ENCODE measurements at regions not wholly inside any gene's neighbourhood (a gene's known extent, or its start where the extent isn't known, plus 50 kb on each side); places are given as distances from the start of the nearest gene placed in this dataset.

GRCh38 chr13:72514146-72514545 lies 213.3 kb downstream of the MZT1 start:
- no peak overlapping the region for H3K27ac ChIP-seq (replicated peaks)
- H3K27me3 ChIP-seq (ENCODE audit: insufficient read depth, poor library complexity, severe bottlenecking): no peaks in the 10 kb centered on the region
- TF ChIP-seq, protein P1, sequence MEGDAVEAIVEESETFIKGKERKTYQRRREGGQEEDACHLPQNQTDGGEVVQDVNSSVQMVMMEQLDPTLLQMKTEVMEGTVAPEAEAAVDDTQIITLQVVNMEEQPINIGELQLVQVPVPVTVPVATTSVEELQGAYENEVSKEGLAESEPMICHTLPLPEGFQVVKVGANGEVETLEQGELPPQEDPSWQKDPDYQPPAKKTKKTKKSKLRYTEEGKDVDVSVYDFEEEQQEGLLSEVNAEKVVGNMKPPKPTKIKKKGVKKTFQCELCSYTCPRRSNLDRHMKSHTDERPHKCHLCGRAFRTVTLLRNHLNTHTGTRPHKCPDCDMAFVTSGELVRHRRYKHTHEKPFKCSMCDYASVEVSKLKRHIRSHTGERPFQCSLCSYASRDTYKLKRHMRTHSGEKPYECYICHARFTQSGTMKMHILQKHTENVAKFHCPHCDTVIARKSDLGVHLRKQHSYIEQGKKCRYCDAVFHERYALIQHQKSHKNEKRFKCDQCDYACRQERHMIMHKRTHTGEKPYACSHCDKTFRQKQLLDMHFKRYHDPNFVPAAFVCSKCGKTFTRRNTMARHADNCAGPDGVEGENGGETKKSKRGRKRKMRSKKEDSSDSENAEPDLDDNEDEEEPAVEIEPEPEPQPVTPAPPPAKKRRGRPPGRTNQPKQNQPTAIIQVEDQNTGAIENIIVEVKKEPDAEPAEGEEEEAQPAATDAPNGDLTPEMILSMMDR (IDR thresholded peaks at IDR 0.05; ENCODE audit: insufficient read depth, low read length): no peak
- TF ChIP-seq GABPA (IDR thresholded peaks at IDR 0.05; ENCODE audit: low read depth): no peak
- TF ChIP-seq SPI1 (IDR thresholded peaks at IDR 0.05; ENCODE audit: borderline replicate concordance, low read depth): no peak
- TF ChIP-seq POLR2AphosphoS5 (IDR thresholded peaks at IDR 0.05; ENCODE audit: low read depth): no peak
- TF ChIP-seq, protein P2, sequence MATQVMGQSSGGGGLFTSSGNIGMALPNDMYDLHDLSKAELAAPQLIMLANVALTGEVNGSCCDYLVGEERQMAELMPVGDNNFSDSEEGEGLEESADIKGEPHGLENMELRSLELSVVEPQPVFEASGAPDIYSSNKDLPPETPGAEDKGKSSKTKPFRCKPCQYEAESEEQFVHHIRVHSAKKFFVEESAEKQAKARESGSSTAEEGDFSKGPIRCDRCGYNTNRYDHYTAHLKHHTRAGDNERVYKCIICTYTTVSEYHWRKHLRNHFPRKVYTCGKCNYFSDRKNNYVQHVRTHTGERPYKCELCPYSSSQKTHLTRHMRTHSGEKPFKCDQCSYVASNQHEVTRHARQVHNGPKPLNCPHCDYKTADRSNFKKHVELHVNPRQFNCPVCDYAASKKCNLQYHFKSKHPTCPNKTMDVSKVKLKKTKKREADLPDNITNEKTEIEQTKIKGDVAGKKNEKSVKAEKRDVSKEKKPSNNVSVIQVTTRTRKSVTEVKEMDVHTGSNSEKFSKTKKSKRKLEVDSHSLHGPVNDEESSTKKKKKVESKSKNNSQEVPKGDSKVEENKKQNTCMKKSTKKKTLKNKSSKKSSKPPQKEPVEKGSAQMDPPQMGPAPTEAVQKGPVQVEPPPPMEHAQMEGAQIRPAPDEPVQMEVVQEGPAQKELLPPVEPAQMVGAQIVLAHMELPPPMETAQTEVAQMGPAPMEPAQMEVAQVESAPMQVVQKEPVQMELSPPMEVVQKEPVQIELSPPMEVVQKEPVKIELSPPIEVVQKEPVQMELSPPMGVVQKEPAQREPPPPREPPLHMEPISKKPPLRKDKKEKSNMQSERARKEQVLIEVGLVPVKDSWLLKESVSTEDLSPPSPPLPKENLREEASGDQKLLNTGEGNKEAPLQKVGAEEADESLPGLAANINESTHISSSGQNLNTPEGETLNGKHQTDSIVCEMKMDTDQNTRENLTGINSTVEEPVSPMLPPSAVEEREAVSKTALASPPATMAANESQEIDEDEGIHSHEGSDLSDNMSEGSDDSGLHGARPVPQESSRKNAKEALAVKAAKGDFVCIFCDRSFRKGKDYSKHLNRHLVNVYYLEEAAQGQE (IDR thresholded peaks at IDR 0.05; ENCODE audit: insufficient replicate concordance, low read depth): no peak
- H3K4me3 ChIP-seq (replicated peaks; ENCODE audit: insufficient read depth, low read length): no peak overlapping the region
- DNase-seq (ENCODE audit: low read depth in 1 of 2, low spot score in 1 of 2): no peak

DNA sequence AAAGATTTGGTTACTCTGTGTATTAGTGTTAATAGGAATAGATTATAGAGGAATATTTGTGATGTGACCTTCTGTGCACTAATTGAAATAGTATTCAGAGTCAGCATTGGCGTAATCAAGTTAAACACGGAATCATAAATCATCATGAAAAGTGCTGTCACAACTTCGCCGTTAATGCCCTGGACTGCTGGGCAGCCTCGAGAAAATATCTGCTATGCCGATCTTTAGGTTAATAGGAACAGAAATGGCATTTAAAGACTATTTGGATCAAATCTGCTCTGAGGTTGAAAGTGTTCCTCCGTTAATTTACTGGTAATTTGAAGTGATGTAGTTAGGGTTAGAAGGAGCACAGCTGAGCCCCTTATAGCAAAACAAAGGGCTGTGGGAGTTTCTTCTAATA lies 219.0 kb downstream of the MZT1 start:
- TF ChIP-seq SPI1 (IDR thresholded peaks at IDR 0.05; ENCODE audit: borderline replicate concordance, low read depth) (no peak), GABPA (IDR thresholded peaks at IDR 0.05; ENCODE audit: low read depth) (no peak), POLR2AphosphoS5 (IDR thresholded peaks at IDR 0.05; ENCODE audit: low read depth) (no peak)
- TF ChIP-seq, protein P2 (IDR thresholded peaks at IDR 0.05; ENCODE audit: insufficient replicate concordance, low read depth): no peak
- TF ChIP-seq, protein P1 (IDR thresholded peaks at IDR 0.05; ENCODE audit: insufficient read depth, low read length): no peak
- DNase-seq (ENCODE audit: low read depth in 1 of 2, low spot score in 1 of 2): no peak
- H3K27me3 ChIP-seq (ENCODE audit: insufficient read depth, poor library complexity, severe bottlenecking): no peaks in the 10 kb centered on the region
- H3K27ac ChIP-seq (replicated peaks): no peak overlapping the region
- H3K4me3 ChIP-seq (replicated peaks; ENCODE audit: insufficient read depth, low read length): no peak overlapping the region

GRCh38 chr13:72507416-72508199 lies 219.8 kb downstream of the MZT1 start:
- H3K4me3 ChIP-seq (replicated peaks; ENCODE audit: insufficient read depth, low read length): no peak overlapping the region
- no peak overlapping the region for H3K27ac ChIP-seq (replicated peaks)
- TF ChIP-seq, protein P2 (IDR thresholded peaks at IDR 0.05; ENCODE audit: insufficient replicate concordance, low read depth): no peak
- TF ChIP-seq GABPA (IDR thresholded peaks at IDR 0.05; ENCODE audit: low read depth): no peak
- TF ChIP-seq, protein P1 (IDR thresholded peaks at IDR 0.05; ENCODE audit: insufficient read depth, low read length): no peak
- no peak for TF ChIP-seq SPI1 (IDR thresholded peaks at IDR 0.05; ENCODE audit: borderline replicate concordance, low read depth)
- no peak for TF ChIP-seq POLR2AphosphoS5 (IDR thresholded peaks at IDR 0.05; ENCODE audit: low read depth)
- DNase-seq (ENCODE audit: low read depth in 1 of 2, low spot score in 1 of 2): no peak
- H3K27me3 ChIP-seq (ENCODE audit: insufficient read depth, poor library complexity, severe bottlenecking): no peaks in the 10 kb centered on the region
